Osteocyte (in vitro differentiated cells): ENCODE measurements at regions not wholly inside any gene's neighbourhood (a gene's known extent, or its start where the extent isn't known, plus 50 kb on each side); places are given as distances from the start of the nearest gene placed in this dataset.

Experiments
- DNase-seq: peaks from one replicate; pipeline ENCODE4 v3.0.0; 2021; ENCODE audit warnings: mixed read lengths; ENCODE audit not compliant: unreplicated experiment; ENCODE audit errors: extremely low spot score
- H3K27ac Mint-ChIP-seq: one replicate; pipeline ENCODE4 v1.8.0; 2021; ENCODE audit warnings: mild to moderate bottlenecking, mixed read lengths; ENCODE audit not compliant: unreplicated experiment
- H3K27me3 Mint-ChIP-seq: one replicate; pipeline ENCODE4 v1.8.0; 2021; ENCODE audit warnings: mixed read lengths; ENCODE audit not compliant: unreplicated experiment
- H3K36me3 Mint-ChIP-seq: one replicate; pipeline ENCODE4 v1.8.0; 2021; ENCODE audit warnings: mixed read lengths; ENCODE audit not compliant: unreplicated experiment
- H3K4me1 Mint-ChIP-seq: one replicate; pipeline ENCODE4 v1.8.0; 2021; ENCODE audit warnings: mixed read lengths; ENCODE audit not compliant: unreplicated experiment
- H3K4me3 Mint-ChIP-seq: one replicate; pipeline ENCODE4 v1.8.0; 2021; ENCODE audit warnings: mild to moderate bottlenecking, moderate library complexity, mixed read lengths; ENCODE audit not compliant: unreplicated experiment
- H3K9me3 Mint-ChIP-seq: one replicate; pipeline ENCODE4 v1.8.0; 2021; ENCODE audit warnings: mixed read lengths; ENCODE audit not compliant: unreplicated experiment
- TF ChIP-seq, protein P1 (sequence below): fragments of 200-600 bp; sonication (generic); IDR thresholded peaks from 2 replicates; pipeline ENCODE4 v1.5.0; 2021; ENCODE audit warnings: antibody characterized with exemption, mild to moderate bottlenecking, moderate library complexity

DNA sequence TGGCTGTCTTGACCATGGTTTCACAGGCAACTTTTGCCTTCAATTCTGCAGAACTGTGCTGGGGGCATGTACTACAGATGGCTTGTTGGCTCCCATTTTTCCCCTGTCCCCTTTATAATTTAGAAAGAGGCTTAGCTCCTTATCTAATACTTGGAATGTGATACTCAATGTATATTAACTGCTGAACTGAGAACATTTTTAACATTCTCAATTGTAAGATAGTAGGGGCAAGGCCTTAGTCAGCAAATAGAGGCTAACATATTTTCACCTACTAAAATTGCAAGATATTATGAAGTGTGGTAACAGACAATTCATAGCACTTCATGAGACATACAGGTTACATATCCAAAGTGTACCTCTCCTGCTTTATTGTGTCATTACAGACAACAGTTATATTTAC lies 118.1 kb upstream of the ZNF366 start:
- TF ChIP-seq, protein P1, sequence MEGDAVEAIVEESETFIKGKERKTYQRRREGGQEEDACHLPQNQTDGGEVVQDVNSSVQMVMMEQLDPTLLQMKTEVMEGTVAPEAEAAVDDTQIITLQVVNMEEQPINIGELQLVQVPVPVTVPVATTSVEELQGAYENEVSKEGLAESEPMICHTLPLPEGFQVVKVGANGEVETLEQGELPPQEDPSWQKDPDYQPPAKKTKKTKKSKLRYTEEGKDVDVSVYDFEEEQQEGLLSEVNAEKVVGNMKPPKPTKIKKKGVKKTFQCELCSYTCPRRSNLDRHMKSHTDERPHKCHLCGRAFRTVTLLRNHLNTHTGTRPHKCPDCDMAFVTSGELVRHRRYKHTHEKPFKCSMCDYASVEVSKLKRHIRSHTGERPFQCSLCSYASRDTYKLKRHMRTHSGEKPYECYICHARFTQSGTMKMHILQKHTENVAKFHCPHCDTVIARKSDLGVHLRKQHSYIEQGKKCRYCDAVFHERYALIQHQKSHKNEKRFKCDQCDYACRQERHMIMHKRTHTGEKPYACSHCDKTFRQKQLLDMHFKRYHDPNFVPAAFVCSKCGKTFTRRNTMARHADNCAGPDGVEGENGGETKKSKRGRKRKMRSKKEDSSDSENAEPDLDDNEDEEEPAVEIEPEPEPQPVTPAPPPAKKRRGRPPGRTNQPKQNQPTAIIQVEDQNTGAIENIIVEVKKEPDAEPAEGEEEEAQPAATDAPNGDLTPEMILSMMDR = no peak
- no peaks in the 10 kb centered on the region for H3K27me3 Mint-ChIP-seq
- no peak for DNase-seq
- peak overlapping the region; percentile 79 for H3K27ac Mint-ChIP-seq
- H3K9me3 Mint-ChIP-seq = no peaks in the 10 kb centered on the region
- H3K36me3 Mint-ChIP-seq = no peaks in the 10 kb centered on the region
- H3K4me3 Mint-ChIP-seq = no peak overlapping the region
- peaks cover 36% of the 10 kb centered on the region for H3K4me1 Mint-ChIP-seq

DNA sequence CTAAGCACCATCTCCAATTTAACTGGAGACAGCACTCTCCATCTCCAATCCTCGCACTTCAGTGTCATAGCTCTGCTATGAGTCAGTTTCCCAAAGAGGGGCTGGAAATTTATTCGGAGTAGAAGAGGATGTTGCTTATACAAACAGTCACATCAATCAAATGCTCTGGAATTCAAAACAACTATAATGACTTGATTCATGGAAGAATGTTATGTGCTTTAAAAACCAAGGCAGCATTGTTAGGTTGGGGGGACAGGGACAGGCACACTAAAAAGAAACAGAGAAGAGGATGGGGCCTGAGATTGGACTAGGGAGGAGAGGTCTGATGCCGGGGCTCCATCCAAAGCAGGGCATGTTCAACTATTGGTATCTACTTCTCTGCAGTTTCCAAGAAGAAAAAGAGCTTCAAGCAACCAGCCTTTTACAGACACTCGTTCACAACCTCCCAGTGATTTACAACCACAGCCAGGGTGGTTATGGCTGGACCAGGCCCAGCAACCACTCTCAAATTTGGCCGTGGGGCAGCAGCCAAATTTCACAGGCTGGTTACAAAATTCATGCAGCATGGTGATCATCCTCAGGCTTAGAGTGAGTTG lies 117.5 kb upstream of the ZNF366 start:
- H3K4me3 Mint-ChIP-seq = no peak overlapping the region

DNA sequence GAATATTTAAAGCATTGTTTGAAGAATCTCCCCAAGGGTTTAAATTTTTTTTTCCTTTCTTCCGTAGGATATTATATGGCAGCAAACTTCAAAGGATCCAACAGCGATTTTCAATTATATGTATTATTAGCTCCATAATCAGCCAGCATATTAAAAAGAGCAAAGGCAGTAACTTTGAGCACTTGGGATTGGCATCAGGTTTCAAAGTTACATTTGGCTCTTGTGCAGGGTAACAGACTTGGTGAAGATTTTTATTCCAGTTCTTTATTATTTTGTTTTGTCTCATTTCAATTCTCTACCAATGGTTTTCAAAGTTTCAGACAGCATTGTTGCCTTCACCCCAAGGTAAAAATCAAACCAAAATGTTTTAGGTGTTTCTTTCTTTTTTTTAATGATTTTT lies 116.7 kb upstream of the ZNF366 start:
- no peaks in the 10 kb centered on the region for H3K27me3 Mint-ChIP-seq
- H3K9me3 Mint-ChIP-seq = no peaks in the 10 kb centered on the region
- no peak for DNase-seq
- no peaks in the 10 kb centered on the region for H3K36me3 Mint-ChIP-seq
- H3K27ac Mint-ChIP-seq = peak overlapping the region; percentile 79
- TF ChIP-seq, protein P1 = no peak
- H3K4me1 Mint-ChIP-seq = peaks cover 36% of the 10 kb centered on the region
- no peak overlapping the region for H3K4me3 Mint-ChIP-seq

More for the DNA sequence above, 117.5 kb upstream of the ZNF366 start:
- TF ChIP-seq, protein P1 = no peak
- no peak for DNase-seq
- H3K27me3 Mint-ChIP-seq = no peaks in the 10 kb centered on the region
- peaks cover 36% of the 10 kb centered on the region for H3K4me1 Mint-ChIP-seq
- no peaks in the 10 kb centered on the region for H3K36me3 Mint-ChIP-seq
- H3K9me3 Mint-ChIP-seq = no peaks in the 10 kb centered on the region
- H3K27ac Mint-ChIP-seq = peak overlapping the region; percentile 79

DNA sequence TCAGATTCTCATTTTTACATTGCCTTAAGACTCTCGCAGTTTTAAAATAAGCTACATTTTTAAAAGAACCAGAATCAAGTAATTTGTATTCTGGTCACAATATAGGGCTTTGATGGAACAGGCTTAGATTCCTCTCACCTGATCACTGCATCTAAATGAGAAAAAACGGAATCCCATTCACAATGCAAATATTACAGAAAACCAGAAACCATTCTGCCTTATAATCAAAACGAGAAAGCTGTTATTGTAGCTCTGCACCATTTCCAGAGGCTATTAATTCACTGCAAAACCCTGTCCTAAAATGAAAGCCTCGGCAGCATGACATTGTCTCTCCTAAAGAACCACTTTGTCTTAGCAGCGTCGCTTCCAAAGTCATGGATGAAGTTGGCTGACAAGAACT lies 116.1 kb upstream of the ZNF366 start:
- no peak overlapping the region for H3K27ac Mint-ChIP-seq
- TF ChIP-seq, protein P1 = no peak
- no peak for DNase-seq
- no peaks in the 10 kb centered on the region for H3K9me3 Mint-ChIP-seq
- H3K36me3 Mint-ChIP-seq = no peaks in the 10 kb centered on the region
- no peaks in the 10 kb centered on the region for H3K27me3 Mint-ChIP-seq
- peaks cover 41% of the 10 kb centered on the region for H3K4me1 Mint-ChIP-seq
- H3K4me3 Mint-ChIP-seq = no peak overlapping the region

DNA sequence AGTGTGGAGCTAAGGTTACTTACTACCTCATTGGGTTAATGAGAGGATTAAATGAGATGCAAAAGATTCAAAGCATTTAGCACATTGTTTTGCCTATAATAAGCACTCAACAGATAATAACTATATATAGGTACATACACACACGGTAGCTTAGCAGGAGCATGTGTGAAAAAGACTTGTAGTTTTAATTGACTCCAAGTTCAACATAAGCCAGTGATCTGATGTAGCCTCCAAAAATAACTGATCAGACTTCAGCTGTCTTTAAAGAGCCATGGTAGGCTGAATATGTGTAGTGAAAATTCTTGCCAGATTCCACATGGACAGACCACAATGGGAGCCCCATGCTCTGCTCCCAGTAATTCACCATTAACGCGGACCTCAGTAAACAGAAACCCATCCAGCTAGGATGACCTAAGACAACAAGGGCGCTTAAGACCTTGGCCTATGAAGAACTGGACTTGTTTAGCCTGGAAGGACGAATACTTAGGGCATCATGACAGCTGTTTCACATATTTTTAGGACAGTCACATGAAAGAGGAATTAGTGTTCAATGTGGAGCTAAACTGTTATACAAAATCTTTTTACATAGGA lies 115.1 kb upstream of the ZNF366 start:
- Mint-ChIP-seq H3K4me3 (no peak overlapping the region), H3K36me3 (no peaks in the 10 kb centered on the region), H3K4me1 (peaks cover 42% of the 10 kb centered on the region), H3K27ac (no peak overlapping the region), H3K9me3 (no peaks in the 10 kb centered on the region), H3K27me3 (no peaks in the 10 kb centered on the region)
- DNase-seq = no peak
- TF ChIP-seq, protein P1 = no peak
